Umbilical cord (tissue), 1 donor: ENCODE measurements at regions not wholly inside any gene's neighbourhood (a gene's known extent, or its start where the extent isn't known, plus 50 kb on each side); places are given as distances from the start of the nearest gene placed in this dataset.
A peak's percentile ranks its signal among the peaks of the same experiment; 100 is the strongest.

Source experiments
- DNase-seq: peaks from one replicate; pipeline ENCODE4 v3.0.0-alpha.2; 2015; ENCODE audit warnings: low spot score

DNA sequence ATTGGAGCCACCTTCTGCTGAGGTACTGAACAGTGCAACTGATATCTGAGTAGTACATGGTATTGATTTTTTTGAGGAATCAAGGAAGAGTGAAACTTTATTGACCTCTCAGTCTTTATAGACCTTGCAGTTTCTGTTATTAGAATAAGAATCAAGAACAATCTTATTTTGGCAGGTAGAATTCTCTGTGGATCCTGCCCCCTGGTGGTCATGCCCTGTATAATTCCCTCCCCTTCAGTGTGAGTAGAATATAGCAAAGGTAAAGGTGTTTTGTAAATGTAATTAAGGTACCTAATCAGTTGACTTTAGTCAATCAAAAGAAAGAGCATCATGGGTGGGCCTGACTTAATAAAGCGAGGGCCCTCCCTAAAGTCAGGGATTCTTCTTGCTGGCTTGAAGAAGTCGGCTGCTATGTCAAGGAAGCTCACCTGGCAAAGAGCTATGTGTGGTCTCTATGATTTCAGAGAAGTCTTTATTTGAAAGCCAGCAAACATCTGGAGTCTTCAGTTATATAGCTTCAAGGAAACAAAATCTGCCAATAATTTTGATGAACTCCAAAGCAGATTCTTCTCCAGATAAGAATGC lies 142.8 kb downstream of the LSM5 start:
- DNase-seq = peak; percentile 9

DNA sequence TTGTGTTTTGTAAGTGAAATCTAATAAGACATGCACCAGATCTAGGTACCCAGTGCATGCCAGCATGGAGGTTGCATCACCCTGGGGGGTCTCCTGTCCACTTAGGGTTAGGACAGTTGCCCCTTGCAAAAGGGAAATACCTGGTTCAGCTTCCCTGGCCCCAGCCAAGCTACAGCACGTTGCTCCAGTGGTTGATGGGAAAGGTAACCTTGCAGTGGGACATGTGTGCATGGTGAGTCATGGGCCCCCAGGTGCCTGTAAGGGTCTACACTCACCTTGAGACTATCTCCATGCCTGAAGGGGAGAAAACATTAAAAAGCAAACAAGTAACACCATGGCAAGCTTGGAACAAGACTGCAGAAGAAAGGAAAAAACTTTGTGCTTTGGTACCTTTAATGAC lies 143.9 kb downstream of the LSM5 start:
- DNase-seq = no peak

DNA sequence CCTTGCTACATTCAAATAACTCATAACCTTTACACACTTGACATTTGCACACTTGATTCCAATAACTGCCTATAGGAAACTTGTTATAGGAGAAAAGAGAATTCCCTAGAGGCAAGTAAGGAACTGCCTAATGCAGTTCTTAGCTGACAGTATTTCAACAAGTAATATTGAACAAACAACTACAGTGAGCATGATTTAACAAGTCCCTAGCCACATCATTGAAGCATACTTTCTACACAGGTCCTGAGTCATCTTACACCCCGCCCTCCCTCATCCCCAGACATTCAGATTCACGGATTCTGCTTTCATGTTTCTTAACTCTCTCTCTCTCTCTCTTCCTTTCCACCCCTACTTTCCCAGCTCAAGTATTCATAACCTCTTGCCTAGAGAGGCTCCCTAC lies 153.5 kb downstream of the LSM5 start:
- DNase-seq = peak; percentile 7

- DNase-seq = no peak
These were observed 155.1 kb downstream of the LSM5 start for GRCh38 chr7:32335107-32335506.

DNA sequence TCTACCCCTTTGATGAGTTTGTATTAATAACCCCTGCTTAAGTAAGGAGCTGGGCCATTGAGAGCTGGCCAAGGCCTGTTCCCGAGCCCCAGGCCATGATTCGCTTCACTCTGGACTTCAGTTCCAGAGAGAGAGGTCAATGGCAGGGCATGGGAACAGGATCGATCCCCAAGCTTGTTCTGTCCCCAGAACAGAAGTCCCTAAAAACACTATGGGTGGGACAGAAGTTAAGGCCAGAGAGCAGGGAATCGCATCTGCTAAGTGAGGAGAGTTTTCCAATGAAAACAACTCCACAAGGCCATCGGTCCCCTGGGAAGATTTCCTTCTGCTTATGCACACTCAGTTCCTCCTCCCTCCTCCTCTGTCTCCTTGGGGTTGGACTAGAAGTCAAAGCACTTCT lies 159.6 kb downstream of the LSM5 start:
- no peak for DNase-seq

- DNase-seq = no peak
These were observed 164.1 kb downstream of the LSM5 start for GRCh38 chr7:32326078-32326477.

DNA sequence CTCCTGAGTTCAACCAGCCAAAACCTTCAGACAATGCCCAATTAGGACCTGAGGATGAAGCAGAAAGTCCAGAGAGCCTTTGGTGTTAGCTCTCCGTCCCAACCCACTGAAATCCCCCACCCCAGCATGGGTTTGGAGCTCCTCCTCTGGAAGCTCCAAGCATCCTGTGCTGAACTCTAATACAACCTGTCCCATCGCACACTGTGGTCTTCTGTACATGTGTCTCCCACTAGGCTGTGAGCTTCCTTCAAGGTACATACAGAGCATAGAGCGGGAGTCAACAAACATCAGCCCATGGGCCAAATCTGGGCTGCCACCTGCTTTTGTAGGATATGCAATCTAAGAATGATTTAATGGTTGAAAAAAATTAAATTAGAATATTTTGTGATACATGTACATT lies 166.5 kb downstream of the LSM5 start:
- DNase-seq = no peak

- DNase-seq = no peak
These were observed 171.2 kb downstream of the LSM5 start for GRCh38 chr7:32319012-32319382.

- peak; percentile 9 for DNase-seq
These were observed 171.7 kb downstream of the LSM5 start for GRCh38 chr7:32318300-32319011.

GRCh38 chr7:32316839-32317238 lies 173.3 kb downstream of the LSM5 start:
- no peak for DNase-seq

- no peak for DNase-seq
These were observed 175.4 kb downstream of the LSM5 start for GRCh38 chr7:32314761-32315160.

- DNase-seq = no peak
These were observed 188.8 kb downstream of the LSM5 start for GRCh38 chr7:32301427-32301826.

DNA sequence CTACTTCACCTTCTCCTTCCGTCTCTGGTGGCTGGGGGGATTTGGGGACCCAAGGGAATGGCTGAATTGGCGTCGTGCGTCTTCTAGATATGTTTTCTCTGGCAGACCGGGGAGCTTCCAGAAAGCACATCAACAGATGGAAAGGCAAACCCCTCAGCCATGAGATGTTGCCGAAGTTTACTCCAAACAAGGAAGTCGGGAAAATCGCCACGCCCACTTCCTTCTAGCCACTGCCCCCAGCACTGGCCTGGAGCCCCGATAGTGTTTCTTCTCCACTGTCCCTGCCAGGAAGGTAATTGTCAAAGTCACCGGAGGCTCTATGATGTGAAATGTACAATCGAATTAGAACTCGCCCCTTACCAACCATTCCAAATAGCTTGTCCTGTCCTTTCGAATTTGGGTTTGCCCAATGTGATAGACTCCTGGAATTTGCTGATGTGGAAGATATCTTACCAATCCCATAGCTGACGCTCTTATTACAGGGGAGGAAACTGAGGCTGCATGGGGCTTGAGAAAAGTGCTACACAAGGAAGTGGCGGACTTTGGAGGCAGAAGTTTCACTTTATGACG lies 191.0 kb downstream of the LSM5 start:
- peak; percentile 47 for DNase-seq

- DNase-seq = no peak
These were observed 191.6 kb downstream of the LSM5 start for GRCh38 chr7:32298408-32299132.

- no peak for DNase-seq
These were observed 196.3 kb downstream of the LSM5 start for GRCh38 chr7:32293833-32294232.

GRCh38 chr7:32289651-32290414 lies 200.3 kb downstream of the LSM5 start:
- no peak for DNase-seq

DNA sequence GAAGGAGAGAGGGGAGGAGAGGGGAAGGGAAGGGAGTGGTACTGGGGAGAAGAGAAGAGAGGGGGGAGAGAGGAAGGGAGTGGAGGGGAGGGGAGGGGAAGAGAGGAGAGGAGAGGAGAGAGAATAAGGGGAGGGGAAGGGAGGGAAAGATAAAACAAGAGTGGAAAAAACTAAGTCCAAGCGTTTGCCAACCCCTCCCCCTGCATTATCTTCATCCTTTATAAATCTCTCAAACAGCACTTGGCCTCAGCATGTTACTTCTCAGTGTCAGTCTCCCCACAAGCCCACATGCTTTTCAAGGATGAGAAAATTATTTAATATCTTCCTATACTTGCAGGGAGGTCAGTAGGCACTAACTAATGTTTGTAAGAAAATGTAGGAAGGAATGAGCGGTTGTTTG lies 204.5 kb downstream of the LSM5 start:
- DNase-seq = no peak

- DNase-seq = no peak
These were observed 206.6 kb downstream of the LSM5 start for GRCh38 chr7:32283546-32283945.

DNA sequence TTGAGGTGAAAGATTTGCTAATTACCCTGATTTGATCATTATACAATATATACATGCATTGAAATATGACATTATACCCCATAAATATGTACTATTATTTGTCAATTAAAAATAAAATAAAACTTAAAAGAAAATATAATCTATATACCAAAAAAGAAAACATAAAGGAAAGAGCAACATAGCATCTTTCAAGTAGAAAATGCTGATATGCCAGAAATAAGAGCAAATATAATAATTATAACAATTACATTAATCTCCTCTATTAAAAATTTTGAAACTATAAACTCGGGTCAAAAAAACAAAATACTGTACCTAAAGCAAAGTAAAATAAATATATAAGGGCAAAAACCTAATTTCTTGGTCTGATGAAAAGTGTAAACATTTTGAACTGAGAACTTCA lies 209.3 kb upstream of the PDE1C start:
- DNase-seq = no peak

DNA sequence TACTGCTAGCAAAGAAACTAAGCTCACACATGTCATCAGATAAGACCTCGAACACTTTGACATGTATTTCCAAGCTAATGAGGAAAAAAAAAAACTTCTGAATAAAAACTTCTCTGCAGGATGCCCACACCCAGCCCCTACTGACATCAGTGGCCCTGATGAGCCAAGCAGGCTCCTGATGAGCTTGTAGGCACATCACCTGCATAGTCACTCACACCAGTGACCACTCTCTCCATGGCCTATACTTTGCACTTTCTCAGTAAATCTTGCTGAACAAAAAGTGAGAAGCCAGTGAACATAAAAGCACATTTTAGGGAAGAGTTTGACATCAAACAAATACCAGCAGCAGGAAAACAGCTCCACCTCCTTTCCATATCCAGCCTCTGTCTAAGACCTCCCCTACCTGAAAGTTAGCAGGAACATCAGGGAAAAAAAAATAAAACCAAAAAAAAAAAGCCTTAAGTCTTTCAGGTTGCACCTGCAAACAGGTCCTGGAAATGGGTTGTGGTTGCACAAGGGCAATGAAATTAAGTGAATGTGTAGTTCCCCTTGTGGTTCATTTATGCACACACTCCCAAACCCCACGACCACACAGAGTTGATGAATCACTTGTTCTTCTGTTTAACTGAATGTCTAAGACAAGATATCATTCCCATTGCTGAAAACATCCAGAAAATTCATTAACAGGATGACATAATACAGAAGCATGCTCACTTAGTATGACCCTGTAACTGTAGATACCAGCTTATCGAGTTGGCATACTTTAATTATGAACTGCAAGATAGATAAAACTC lies 205.2 kb upstream of the PDE1C start:
- no peak for DNase-seq

DNA sequence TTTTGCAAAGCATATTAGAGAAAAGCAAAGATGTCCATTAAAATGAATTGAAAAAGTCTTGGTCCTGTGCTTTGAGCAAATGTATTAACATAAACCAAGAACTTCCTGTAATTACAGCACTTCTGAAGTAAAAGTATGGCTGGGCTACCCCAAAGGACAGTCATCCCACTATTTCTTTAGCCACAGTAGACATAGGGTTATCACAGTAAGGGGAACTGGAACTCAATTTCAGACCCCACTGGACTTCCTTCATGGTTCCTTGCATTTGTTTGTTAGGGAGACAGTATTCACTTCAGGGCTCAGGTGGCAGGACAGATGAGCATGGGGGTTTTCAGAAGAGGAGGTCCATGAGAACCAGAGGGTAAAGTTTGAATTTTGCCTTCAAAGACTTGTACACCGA lies 203.1 kb upstream of the PDE1C start:
- DNase-seq = no peak
